H1 (cell line): ENCODE measurements at regions not wholly inside any gene's neighbourhood (a gene's known extent, or its start where the extent isn't known, plus 50 kb on each side); places are given as distances from the start of the nearest gene placed in this dataset.

ENCODE experiments used
- CTCF ChIA-PET: fragments of 300-600 bp; sonication (Branson Sonifier 250); formaldehyde crosslinking; loops from one replicate; lab custom pipeline; 2021; ENCODE audit not compliant: partially characterized antibody; lab: Charles Lee
- POLR2A ChIA-PET: fragments of 300-600 bp; sonication (Branson Sonifier 250); formaldehyde crosslinking; loops from one replicate; lab custom pipeline; 2021; ENCODE audit warnings: inconsistent platforms; ENCODE audit not compliant: partially characterized antibody; lab: Charles Lee
- DNase-seq, 2 experiments: peaks; one replicate each; pipeline versions ENCODE4 v3.0.0 to v3.0.0-alpha.2; 2010 to 2022; ENCODE audit warnings: low spot score in 2 of 2, low read depth in 1 of 2, mixed read lengths in 1 of 2
- FAIRE-seq: peaks from 2 replicates; lab custom pipeline; 2011; peaks lifted over from hg19 to GRCh38; lab: Jason Lieb, UNC
- H2AFZ ChIP-seq: 2 replicates; pipeline ENCODE4 v1.8.1; 2012; ENCODE audit warnings: low read length, inconsistent platforms
- H2AK5ac ChIP-seq: 2 replicates; pipeline ENCODE4 v1.6.1; 2013; ENCODE audit warnings: low read depth, low read length
- H2BK120ac ChIP-seq: replicated peaks from 2 replicates; pipeline ENCODE3; 2013; ENCODE audit warnings: low read depth, low read length, inconsistent platforms
- H2BK12ac ChIP-seq: 2 replicates; pipeline ENCODE4 v1.6.1; 2013; ENCODE audit warnings: low read depth, low read length
- H2BK15ac ChIP-seq: 2 replicates; pipeline ENCODE4 v1.6.1; 2013; ENCODE audit warnings: low read length
- H2BK20ac ChIP-seq: 2 replicates; pipeline ENCODE4 v1.6.1; 2013; ENCODE audit warnings: low read length
- H2BK5ac ChIP-seq: 2 replicates; pipeline ENCODE4 v1.6.1; 2013; ENCODE audit warnings: low read depth, low read length
- H3K14ac ChIP-seq: 2 replicates; pipeline ENCODE4 v1.6.1; 2013; ENCODE audit warnings: inconsistent platforms; ENCODE audit not compliant: insufficient read length
- H3K18ac ChIP-seq: 2 replicates; pipeline ENCODE4 v1.6.1; 2013; ENCODE audit warnings: low read length; ENCODE audit errors: extremely low read depth
- H3K23ac ChIP-seq: 2 replicates; pipeline ENCODE4 v1.6.1; 2013; ENCODE audit warnings: inconsistent platforms; ENCODE audit not compliant: insufficient read length
- H3K23me2 ChIP-seq: 2 replicates; pipeline ENCODE4 v1.6.1; 2013; ENCODE audit warnings: low read depth, low read length
- H3K27ac ChIP-seq: 2 replicates; pipeline ENCODE4 v1.6.1; 2011; ENCODE audit warnings: low read depth, low read length, inconsistent platforms
- H3K27me3 ChIP-seq, 4 experiments: replicated peaks in 1 of 4; 1 replicate in 1 of 4; 2 replicates in 3 of 4; pipeline versions ENCODE4 v1.6.1 to v1.8.1; 2011 to 2013; ENCODE audit warnings: low read length in 3 of 4, mild to moderate bottlenecking in 3 of 4, inconsistent platforms in 2 of 4, mixed read lengths in 2 of 4, moderate library complexity in 1 of 4; ENCODE audit not compliant: control insufficient read depth in 3 of 4, insufficient read depth in 3 of 4; ENCODE audit errors: extremely low read depth in 1 of 4
- H3K36me3 ChIP-seq, 4 experiments: 2 replicates each; pipeline versions ENCODE4 v1.6.1 to v1.8.1; 2011 to 2013; ENCODE audit warnings: mild to moderate bottlenecking in 4 of 4, low read length in 3 of 4, moderate library complexity in 2 of 4, control low read depth in 1 of 4, inconsistent platforms in 1 of 4; ENCODE audit not compliant: insufficient read depth in 4 of 4, control insufficient read depth in 2 of 4
- H3K4ac ChIP-seq: replicated peaks from 2 replicates; pipeline ENCODE3; 2013; ENCODE audit warnings: low read length, low read depth, mixed read lengths, inconsistent platforms; ENCODE audit not compliant: insufficient read length
- H3K4me1 ChIP-seq, 4 experiments: replicated peaks in 1 of 4; 1 replicate in 1 of 4; 2 replicates in 3 of 4; pipeline versions ENCODE4 v1.6.1 to v1.8.1; 2011 to 2013; ENCODE audit warnings: low read length in 3 of 4, inconsistent platforms in 2 of 4, mixed read lengths in 1 of 4; ENCODE audit not compliant: insufficient read depth in 4 of 4, control insufficient read depth in 3 of 4
- H3K4me2 ChIP-seq, 2 experiments: 2 replicates each; pipeline versions ENCODE4 v1.6.1 to v1.8.1; 2011 to 2013; ENCODE audit warnings: low read depth in 2 of 2, low read length in 2 of 2, control low read depth in 1 of 2, inconsistent platforms in 1 of 2, mild to moderate bottlenecking in 1 of 2; ENCODE audit not compliant: insufficient read depth in 1 of 2
- H3K4me3 ChIP-seq, 4 experiments: fragments of 200-600, 300-600 bp in 1 of 4; sonication (generic), shearing (Covaris generic), sonication (Bioruptor Twin) in 1 of 4; 2 replicates each; pipeline versions ENCODE4 v1.5.1 to v1.8.1; 2011 to 2016; ENCODE audit warnings: low read length in 4 of 4, low read depth in 3 of 4, control low read depth in 2 of 4, inconsistent platforms in 2 of 4, mild to moderate bottlenecking in 2 of 4, mixed read lengths in 1 of 4, moderate library complexity in 1 of 4; ENCODE audit not compliant: insufficient read depth in 2 of 4; ENCODE audit errors: extremely low read depth in 1 of 4
- H3K56ac ChIP-seq: replicated peaks from 2 replicates; pipeline ENCODE3; 2013; ENCODE audit warnings: low read depth, mild to moderate bottlenecking, mixed read lengths, low read length, inconsistent platforms; ENCODE audit not compliant: insufficient read length
- H3K79me1 ChIP-seq: 2 replicates; pipeline ENCODE4 v1.6.1; 2013; ENCODE audit warnings: low read depth, low read length, control low read depth
- H3K79me2 ChIP-seq, 2 experiments: 2 replicates each; pipeline versions ENCODE4 v1.6.1 to v1.8.1; 2012 to 2013; ENCODE audit warnings: low read length in 2 of 2, mild to moderate bottlenecking in 2 of 2, inconsistent platforms in 1 of 2; ENCODE audit not compliant: insufficient read depth in 2 of 2, control insufficient read depth in 1 of 2
- H3K9ac ChIP-seq, 4 experiments: replicated peaks in 1 of 4; 1 replicate in 1 of 4; 2 replicates in 3 of 4; pipeline versions ENCODE4 v1.6.1 to v1.8.1; 2011 to 2013; ENCODE audit warnings: low read depth in 3 of 4, low read length in 3 of 4, control low read depth in 2 of 4, mild to moderate bottlenecking in 2 of 4, moderate library complexity in 2 of 4, inconsistent platforms in 1 of 4; ENCODE audit errors: extremely low read depth in 1 of 4
- H3K9me3 ChIP-seq, 2 experiments: 2 replicates each; pipeline versions ENCODE4 v1.6.1 to v1.8.1; 2012 to 2013; ENCODE audit warnings: mild to moderate bottlenecking in 2 of 2, moderate library complexity in 2 of 2, control low read depth in 1 of 2, inconsistent platforms in 1 of 2, low read depth in 1 of 2, low read length in 1 of 2, mixed read lengths in 1 of 2; ENCODE audit not compliant: insufficient read depth in 2 of 2
- H4K20me1 ChIP-seq, 2 experiments: replicated peaks in 1 of 2; 2 replicates each; pipeline versions ENCODE3 to v1.8.1; 2011 to 2013; ENCODE audit warnings: inconsistent platforms in 2 of 2, low read length in 2 of 2, mild to moderate bottlenecking in 1 of 2; ENCODE audit not compliant: insufficient read depth in 2 of 2, control insufficient read depth in 1 of 2
- H4K5ac ChIP-seq: 2 replicates; pipeline ENCODE4 v1.6.1; 2013; ENCODE audit warnings: low read length, low read depth, mixed read lengths, inconsistent platforms; ENCODE audit not compliant: insufficient read length
- H4K8ac ChIP-seq: 2 replicates; pipeline ENCODE4 v1.8.0; 2013; ENCODE audit warnings: mild to moderate bottlenecking, moderate library complexity, low read length, inconsistent platforms; ENCODE audit not compliant: insufficient read depth; ENCODE audit errors: extremely low read depth
- H4K91ac ChIP-seq: replicated peaks from 2 replicates; pipeline ENCODE3; 2013; ENCODE audit warnings: low read length, mixed read lengths, inconsistent platforms; ENCODE audit not compliant: insufficient read length
- ATF2 ChIP-seq: IDR thresholded peaks from 2 replicates; pipeline ENCODE4 v1.6.1; 2012; ENCODE audit warnings: low read length, inconsistent platforms
- BRCA1 ChIP-seq: IDR thresholded peaks from 2 replicates; pipeline ENCODE4 v1.6.1; 2012; ENCODE audit warnings: low read depth, low read length, improper control_type of control experiment
- CTBP2 ChIP-seq: IDR thresholded peaks from 2 replicates; pipeline ENCODE4 v1.7.0; 2011; ENCODE audit warnings: borderline replicate concordance, mild to moderate bottlenecking, moderate library complexity, mixed read lengths, low read length; ENCODE audit not compliant: insufficient read depth, insufficient read length
- HDAC2 ChIP-seq, 2 experiments: fragments of 300-600 bp in 1 of 2; sonication (generic) in 1 of 2; IDR thresholded peaks; 2 replicates each; pipeline ENCODE4 v1.6.1; 2011 to 2012; ENCODE audit warnings: low read depth in 2 of 2, low read length in 2 of 2, mild to moderate bottlenecking in 2 of 2, moderate library complexity in 2 of 2, borderline replicate concordance in 1 of 2, inconsistent platforms in 1 of 2
- NANOG ChIP-seq: IDR thresholded peaks from 2 replicates; pipeline ENCODE4 v1.6.1; 2011; ENCODE audit warnings: low read length, low read depth, mild to moderate bottlenecking, inconsistent platforms; ENCODE audit not compliant: insufficient read depth, poor library complexity, severe bottlenecking
- WGBS, 2 experiments: shearing (Covaris generic) in 1 of 2; methylation state at CpG; one replicate each; pipeline versions ENCODE4 v1.1.6 to v1.1.7; 2013 to 2015; ENCODE audit warnings: low lambda C conversion rate in 2 of 2, mixed read lengths in 2 of 2, inconsistent platforms in 1 of 2, low coverage in 1 of 2, missing lambda C conversion rate in 1 of 2; ENCODE audit not compliant: insufficient replicate concordance in 2 of 2, insufficient coverage in 1 of 2, insufficient read length in 1 of 2; ENCODE audit errors: extremely low coverage in 1 of 2, missing lambda C conversion rate in 1 of 2; 5-methylcytosine and 5-hydroxymethylcytosine counted together

- Histone ChIP-seq H3K79me2 (no peaks in the 10 kb centered on the region), H2BK120ac (no peak overlapping the region), H3K18ac (no peak overlapping the region), H3K4me3 (no peak overlapping the region), H3K9me3 (peaks cover 0 to 2% of the 10 kb centered on the region in 2 experiments; a peak in 1 of 4 replicates), H2BK5ac (no peak overlapping the region), H3K23ac (no peak overlapping the region), H4K20me1 (no peaks in the 10 kb centered on the region), H4K5ac (no peak overlapping the region), H3K4ac (no peak overlapping the region), H3K4me1 (peaks cover 0 to 2% (median 0%) of the 10 kb centered on the region in 4 experiments; a peak in 1 of 7 replicates), H4K91ac (no peak overlapping the region), H2BK15ac (no peak overlapping the region), H4K8ac (no peak overlapping the region), H2AK5ac (no peak overlapping the region), H3K79me1 (no peaks in the 10 kb centered on the region), H3K27me3 (no peaks in the 10 kb centered on the region), H3K9ac (no peak overlapping the region), H3K14ac (no peak overlapping the region), H3K36me3 (no peaks in the 10 kb centered on the region), H3K27ac (no peak overlapping the region), H2BK12ac (no peak overlapping the region), H3K56ac (no peak overlapping the region), H2BK20ac (no peak overlapping the region), H2AFZ (no peak overlapping the region), H3K4me2 (no peak overlapping the region), H3K23me2 (no peaks in the 10 kb centered on the region)
- TF ChIP-seq NANOG (no peak), HDAC2 (IDR thresholded peaks at IDR 0.05; ENCODE audit: borderline replicate concordance in 1 of 2, low read depth in 2 of 2, low read length in 2 of 2) (no peak), BRCA1 (no peak), ATF2 (no peak), CTBP2 (no peak)
- CTCF ChIA-PET = interaction anchor here (0.7 kb wide), 1 partner anchor 12 kb away, joined by 3 read pairs; no protein-coding TSS in a partner anchor
- POLR2A ChIA-PET = no interaction called here
- FAIRE-seq (no peak), DNase-seq (no peak)
- WGBS, 2 experiments = 98% methylated on average over 2 of the region's 2 CpGs; no CpG with 5 or more reads in 1 of the 2 experiments
These were observed 179.8 kb upstream of the TPM1 start for GRCh38 chr15:62862717-62863116.
